Fibroblast of lung (primary cell): ENCODE measurements at regions not wholly inside any gene's neighbourhood (a gene's known extent, or its start where the extent isn't known, plus 50 kb on each side); places are given as distances from the start of the nearest gene placed in this dataset.
A peak's percentile ranks its signal among the peaks of the same experiment; 100 is the strongest.

ENCODE experiments used
- DNase-seq, 2 donors: peaks; one replicate each; pipeline versions ENCODE4 v3.0.0 to v3.0.0-alpha.2; 2010; ENCODE audit warnings: low read depth in 2 of 2
- H2AFZ ChIP-seq: 2 replicates; pipeline ENCODE4 v1.5.1; 2012; ENCODE audit warnings: low read length, control low read depth, inconsistent platforms
- H3K27ac ChIP-seq: 2 replicates; pipeline ENCODE4 v1.5.1; 2011; ENCODE audit warnings: low read length, control low read depth; ENCODE audit not compliant: insufficient read depth
- H3K27me3 ChIP-seq: 2 replicates; pipeline ENCODE4 v1.5.1; 2011; ENCODE audit warnings: mild to moderate bottlenecking, low read length; ENCODE audit not compliant: control insufficient read depth, insufficient read depth
- H3K36me3 ChIP-seq: 2 replicates; pipeline ENCODE4 v1.5.1; 2011; ENCODE audit warnings: low read length; ENCODE audit not compliant: control insufficient read depth, insufficient read depth
- H3K4me1 ChIP-seq: 2 replicates; pipeline ENCODE4 v1.5.1; 2011; ENCODE audit warnings: low read length; ENCODE audit not compliant: control insufficient read depth, insufficient read depth; ENCODE audit errors: extremely low read depth
- H3K4me2 ChIP-seq: 2 replicates; pipeline ENCODE4 v1.5.1; 2011; ENCODE audit warnings: low read length, control low read depth; ENCODE audit not compliant: insufficient read depth; ENCODE audit errors: extremely low read depth
- H3K4me3 ChIP-seq, 4 experiments: fragments of 200-600 bp in 1 of 4; sonication (generic) in 1 of 4; replicated peaks in 1 of 4; 2 replicates each; pipeline ENCODE4 v1.5.1; 2011 to 2016; ENCODE audit warnings: low read length in 4 of 4, low read depth in 3 of 4, mild to moderate bottlenecking in 3 of 4, control low read depth in 2 of 4, inconsistent platforms in 1 of 4, mixed read lengths in 1 of 4; ENCODE audit not compliant: insufficient read depth in 1 of 4; ENCODE audit errors: control extremely low read depth in 1 of 4
- H3K79me2 ChIP-seq: 2 replicates; pipeline ENCODE4 v1.5.1; 2012; ENCODE audit warnings: mild to moderate bottlenecking, low read length, inconsistent platforms; ENCODE audit not compliant: control insufficient read depth, insufficient read depth
- H3K9ac ChIP-seq: 2 replicates; pipeline ENCODE4 v1.5.1; 2011; ENCODE audit warnings: mild to moderate bottlenecking, low read length, control low read depth; ENCODE audit not compliant: insufficient read depth
- H3K9me3 ChIP-seq: 2 replicates; pipeline ENCODE4 v1.5.1; 2012; ENCODE audit warnings: low read depth, low read length; ENCODE audit not compliant: control insufficient read depth, insufficient read depth
- H4K20me1 ChIP-seq: 2 replicates; pipeline ENCODE4 v1.5.1; 2011; ENCODE audit warnings: low read length; ENCODE audit not compliant: control insufficient read depth, insufficient read depth; ENCODE audit errors: extremely low read depth
- CTCF ChIP-seq, 2 donors: IDR thresholded peaks in 1 of 2; conservative IDR thresholded peaks in 1 of 2; 1 replicate in 1 of 2; 2 replicates in 1 of 2; pipeline ENCODE4 v1.5.1; 2011 to 2012; ENCODE audit warnings: low read length in 2 of 2, control low read depth in 1 of 2, inconsistent platforms in 1 of 2, low read depth in 1 of 2, mild to moderate bottlenecking in 1 of 2
- EZH2 ChIP-seq: IDR thresholded peaks from 2 replicates; pipeline ENCODE4 v1.5.1; 2012; ENCODE audit warnings: low read length, control low read depth, mild to moderate bottlenecking; ENCODE audit errors: missing control alignments

GRCh38 chr9:80501635-80502034 is 929.9 kb downstream of the TLE4 start:
- no peaks in the 10 kb centered on the region for H3K79me2 ChIP-seq
- H4K20me1 ChIP-seq, result no peaks in the 10 kb centered on the region
- no peak overlapping the region for H2AFZ ChIP-seq
- H3K36me3 ChIP-seq, result no peaks in the 10 kb centered on the region
- no peaks in the 10 kb centered on the region for H3K4me1 ChIP-seq
- H3K27me3 ChIP-seq, result no peaks in the 10 kb centered on the region
- no peaks in the 10 kb centered on the region for H3K9me3 ChIP-seq
- H3K9ac ChIP-seq, result no peak overlapping the region
- no peak overlapping the region for H3K4me2 ChIP-seq
- H3K27ac ChIP-seq, result no peak overlapping the region
- TF ChIP-seq CTCF (conservative IDR thresholded peaks at IDR 0.05 in 1 of 2, IDR thresholded peaks at IDR 0.05 in 1 of 2; ENCODE audit: low read depth in 1 of 2, low read length in 2 of 2), result no peak
- TF ChIP-seq EZH2, result no peak
- H3K4me3 ChIP-seq, result no peak overlapping the region
- peak; percentile 3 to 44 for DNase-seq

- H3K27ac ChIP-seq, result no peak overlapping the region
- H3K4me1 ChIP-seq, result no peaks in the 10 kb centered on the region
- H3K4me2 ChIP-seq, result no peak overlapping the region
- no peak overlapping the region for H2AFZ ChIP-seq
- H3K27me3 ChIP-seq, result no peaks in the 10 kb centered on the region
- no peaks in the 10 kb centered on the region for H3K79me2 ChIP-seq
- no peak overlapping the region for H3K4me3 ChIP-seq
- no peak for TF ChIP-seq CTCF (conservative IDR thresholded peaks at IDR 0.05 in 1 of 2, IDR thresholded peaks at IDR 0.05 in 1 of 2; ENCODE audit: low read depth in 1 of 2, low read length in 2 of 2)
- no peak for TF ChIP-seq EZH2
- no peak for DNase-seq
- H3K9me3 ChIP-seq, result no peaks in the 10 kb centered on the region
- H3K9ac ChIP-seq, result no peak overlapping the region
- H3K36me3 ChIP-seq, result no peaks in the 10 kb centered on the region
- no peaks in the 10 kb centered on the region for H4K20me1 ChIP-seq
Measured at GRCh38 chr9:80500300-80500699, 928.5 kb downstream of the TLE4 start.

- no peak overlapping the region for H3K4me3 ChIP-seq
- no peaks in the 10 kb centered on the region for H3K9me3 ChIP-seq
- H3K4me1 ChIP-seq, result no peaks in the 10 kb centered on the region
- H3K36me3 ChIP-seq, result no peaks in the 10 kb centered on the region
- DNase-seq, result no peak
- H3K27ac ChIP-seq, result no peak overlapping the region
- no peaks in the 10 kb centered on the region for H3K27me3 ChIP-seq
- TF ChIP-seq EZH2 (no peak), CTCF (conservative IDR thresholded peaks at IDR 0.05 in 1 of 2, IDR thresholded peaks at IDR 0.05 in 1 of 2; ENCODE audit: low read depth in 1 of 2, low read length in 2 of 2) (no peak)
- H2AFZ ChIP-seq, result no peak overlapping the region
- no peaks in the 10 kb centered on the region for H4K20me1 ChIP-seq
- no peak overlapping the region for H3K9ac ChIP-seq
- H3K4me2 ChIP-seq, result no peak overlapping the region
- H3K79me2 ChIP-seq, result no peaks in the 10 kb centered on the region
Measured at GRCh38 chr9:80498001-80498555, 926.3 kb downstream of the TLE4 start.
